ENCODE measurements at regions not wholly inside any gene's neighbourhood (a gene's known extent, or its start where the extent isn't known, plus 50 kb on each side); places are given as distances from the start of the nearest gene placed in this dataset.

DNA sequence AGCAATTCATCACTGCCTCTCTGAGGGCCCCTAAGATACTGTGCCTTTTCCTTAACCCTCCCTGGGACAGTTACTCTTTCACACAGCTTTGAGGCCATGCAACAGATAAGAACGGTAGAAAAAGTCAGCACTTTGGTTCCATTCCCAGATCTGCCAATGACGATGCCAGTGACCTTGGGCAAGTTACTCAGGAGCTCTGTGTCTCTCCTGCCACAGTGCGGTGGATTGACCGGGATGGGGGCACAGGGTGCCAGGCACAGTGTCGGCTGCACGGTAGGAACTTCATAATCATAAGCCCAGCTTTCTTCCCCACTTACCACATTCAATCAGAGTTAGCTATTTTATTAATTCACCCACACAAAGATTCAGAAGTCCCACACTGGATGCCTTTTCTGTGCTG lies 1041.8 kb downstream of the TBC1D22A start:
- WGBS, 3 donors: 38 to 56% (median 44%) methylated on average over 6 of the region's 6 CpGs
- Histone ChIP-seq H3K27ac (no peak overlapping the region), H3K27me3 (no peaks in the 10 kb centered on the region), H3K4me3 (no peak overlapping the region), H3K36me3 (no peaks in the 10 kb centered on the region), H3K4me1 (ENCODE audit: insufficient read depth) (no peaks in the 10 kb centered on the region), H3K9me3 (peaks cover 0 to 7% of the 10 kb centered on the region in 2 donors)
- intact Hi-C loops (cut with DNase I): no loop called here
- TF ChIP-seq POLR2A (IDR thresholded peaks at IDR 0.05) (no peak), EP300 (IDR thresholded peaks at IDR 0.05) (no peak)
- TF ChIP-seq, protein P1, sequence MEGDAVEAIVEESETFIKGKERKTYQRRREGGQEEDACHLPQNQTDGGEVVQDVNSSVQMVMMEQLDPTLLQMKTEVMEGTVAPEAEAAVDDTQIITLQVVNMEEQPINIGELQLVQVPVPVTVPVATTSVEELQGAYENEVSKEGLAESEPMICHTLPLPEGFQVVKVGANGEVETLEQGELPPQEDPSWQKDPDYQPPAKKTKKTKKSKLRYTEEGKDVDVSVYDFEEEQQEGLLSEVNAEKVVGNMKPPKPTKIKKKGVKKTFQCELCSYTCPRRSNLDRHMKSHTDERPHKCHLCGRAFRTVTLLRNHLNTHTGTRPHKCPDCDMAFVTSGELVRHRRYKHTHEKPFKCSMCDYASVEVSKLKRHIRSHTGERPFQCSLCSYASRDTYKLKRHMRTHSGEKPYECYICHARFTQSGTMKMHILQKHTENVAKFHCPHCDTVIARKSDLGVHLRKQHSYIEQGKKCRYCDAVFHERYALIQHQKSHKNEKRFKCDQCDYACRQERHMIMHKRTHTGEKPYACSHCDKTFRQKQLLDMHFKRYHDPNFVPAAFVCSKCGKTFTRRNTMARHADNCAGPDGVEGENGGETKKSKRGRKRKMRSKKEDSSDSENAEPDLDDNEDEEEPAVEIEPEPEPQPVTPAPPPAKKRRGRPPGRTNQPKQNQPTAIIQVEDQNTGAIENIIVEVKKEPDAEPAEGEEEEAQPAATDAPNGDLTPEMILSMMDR (IDR thresholded peaks at IDR 0.05): no peak
- no peak for DNase-seq

DNA sequence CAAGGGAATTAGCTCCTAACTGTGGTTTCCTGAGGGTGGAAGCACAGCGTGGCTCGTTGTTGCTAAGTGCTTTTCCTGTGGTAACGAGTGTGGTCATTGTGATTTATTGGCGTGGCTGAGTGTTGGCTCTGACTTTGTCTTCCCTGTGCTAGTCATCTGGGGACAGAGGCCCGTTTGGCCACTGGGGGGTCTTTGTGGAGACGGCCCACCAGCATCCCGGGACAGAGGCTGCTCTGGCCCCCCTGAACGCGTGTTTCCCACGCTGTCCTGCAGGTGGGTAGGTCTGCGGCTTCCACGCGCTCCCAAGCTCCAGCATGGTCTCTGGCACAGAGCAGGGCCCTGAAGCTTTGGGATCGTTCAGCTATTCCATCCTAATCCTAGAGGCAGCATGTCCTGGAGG lies 1040.0 kb downstream of the TBC1D22A start:
- Histone ChIP-seq H3K4me3 (no peak overlapping the region), H3K27me3 (no peaks in the 10 kb centered on the region), H3K4me1 (ENCODE audit: insufficient read depth) (no peaks in the 10 kb centered on the region), H3K9me3 (peaks cover 0 to 7% of the 10 kb centered on the region in 2 donors), H3K27ac (no peak overlapping the region), H3K36me3 (no peaks in the 10 kb centered on the region)
- WGBS, 3 donors: 76 to 82% (median 80%) methylated on average over 14 of the region's 14 CpGs
- no peak for DNase-seq
- TF ChIP-seq EP300 (IDR thresholded peaks at IDR 0.05) (no peak), POLR2A (IDR thresholded peaks at IDR 0.05) (no peak)
- TF ChIP-seq, protein P1 (IDR thresholded peaks at IDR 0.05): no peak
- intact Hi-C loops (cut with DNase I): no loop called here

DNA sequence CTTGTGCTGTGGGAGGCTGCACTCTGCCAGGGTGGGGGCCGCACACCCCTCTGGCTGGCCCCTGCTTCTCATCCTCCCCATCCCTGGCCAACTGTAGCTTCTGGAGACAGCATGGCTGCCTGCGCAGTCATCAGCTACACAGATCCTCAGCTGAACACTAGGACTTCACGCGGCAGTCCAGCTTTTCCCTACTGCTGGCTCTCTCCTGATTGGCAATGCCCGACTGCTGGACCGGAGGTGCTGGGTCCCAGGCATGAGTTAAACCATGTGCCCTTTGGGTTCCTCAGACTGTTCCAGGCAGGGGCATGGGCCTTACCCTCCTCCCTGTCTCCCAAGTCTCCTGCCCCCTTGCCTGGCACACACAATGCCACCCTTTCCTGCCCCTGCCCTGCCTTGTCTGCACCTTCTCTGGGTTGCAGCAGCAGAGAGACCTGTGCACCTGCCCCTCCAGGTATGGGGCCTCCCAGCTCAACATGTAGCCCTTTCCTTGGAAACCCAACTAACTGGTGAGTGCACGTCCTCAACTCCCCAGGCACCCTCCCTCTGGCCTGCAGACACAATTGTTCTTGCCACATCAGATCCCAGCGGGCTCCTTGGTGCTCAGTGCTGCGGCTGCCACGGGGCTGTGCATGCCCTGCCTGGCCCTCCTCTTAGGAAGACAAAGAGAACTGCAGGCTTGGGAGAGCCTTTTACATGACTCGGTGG lies 1039.2 kb downstream of the TBC1D22A start:
- WGBS, 3 donors: 92 to 94% (median 93%) methylated on average over 11 of the region's 11 CpGs
- intact Hi-C loops (cut with DNase I): no loop called here

DNA sequence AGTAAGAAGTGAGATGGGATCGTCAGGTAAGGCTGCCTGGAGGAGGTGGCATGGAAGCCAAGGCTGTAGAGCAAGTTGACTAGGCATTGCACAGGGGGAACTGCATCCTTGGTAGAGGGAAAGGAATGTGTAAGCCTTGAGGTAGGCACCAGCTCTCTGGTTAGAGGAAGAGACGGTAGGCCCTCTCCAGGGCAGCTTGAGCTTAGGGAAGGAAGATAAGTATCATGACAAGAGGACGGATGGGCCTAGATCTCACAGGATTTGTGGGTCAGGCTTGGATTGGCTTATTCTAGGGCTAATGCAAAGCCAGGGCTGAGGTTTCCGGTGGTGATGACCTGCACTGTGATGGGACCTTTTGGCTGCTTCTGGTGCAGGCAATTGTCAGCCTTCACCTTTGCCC lies 1035.8 kb downstream of the TBC1D22A start:
- Histone ChIP-seq H3K4me1 (ENCODE audit: insufficient read depth) (no peaks in the 10 kb centered on the region), H3K27ac (no peak overlapping the region), H3K27me3 (no peaks in the 10 kb centered on the region), H3K36me3 (no peaks in the 10 kb centered on the region), H3K4me3 (no peak overlapping the region), H3K9me3 (no peaks in the 10 kb centered on the region)
- 90 to 96% (median 96%) methylated on average over 4 of the region's 4 CpGs for WGBS, 3 donors
- TF ChIP-seq EP300 (IDR thresholded peaks at IDR 0.05): no peak
- TF ChIP-seq POLR2A (IDR thresholded peaks at IDR 0.05): no peak
- TF ChIP-seq, protein P1 (IDR thresholded peaks at IDR 0.05): no peak
- DNase-seq: no peak
- intact Hi-C loops (cut with DNase I): no loop called here

More for the DNA sequence above, 1039.2 kb downstream of the TBC1D22A start:
- no peak for TF ChIP-seq EP300 (IDR thresholded peaks at IDR 0.05)
- TF ChIP-seq, protein P1 (IDR thresholded peaks at IDR 0.05): no peak
- no peak for TF ChIP-seq POLR2A (IDR thresholded peaks at IDR 0.05)
- H3K9me3 ChIP-seq: peaks cover 0 to 7% of the 10 kb centered on the region in 2 donors
- no peaks in the 10 kb centered on the region for H3K36me3 ChIP-seq
- no peaks in the 10 kb centered on the region for H3K27me3 ChIP-seq
- no peak for DNase-seq
- H3K4me3 ChIP-seq: no peak overlapping the region
- no peaks in the 10 kb centered on the region for H3K4me1 ChIP-seq (ENCODE audit: insufficient read depth)
- H3K27ac ChIP-seq: no peak overlapping the region
